Caco-2 (cell line): ENCODE measurements at regions not wholly inside any gene's neighbourhood (a gene's known extent, or its start where the extent isn't known, plus 50 kb on each side); places are given as distances from the start of the nearest gene placed in this dataset.
A peak's percentile ranks its signal among the peaks of the same experiment; 100 is the strongest.

ENCODE experiments used
- BruUV-seq: library from RNA; stranded (reverse); fragments of 400-500 nt; replicated peaks from 2 replicates; lab custom pipeline; 2021; lab: Mats Ljungman, UMichigan
- CTCF ChIA-PET: fragments of 300-600 bp; sonication (Branson Sonifier 250); formaldehyde crosslinking; loops from one replicate; lab custom pipeline; 2022; ENCODE audit warnings: antibody characterized with exemption; lab: Charles Lee
- POLR2A ChIA-PET: fragments of 300-600 bp; sonication (Branson Sonifier 250); formaldehyde crosslinking; loops from one replicate; lab custom pipeline; 2022; ENCODE audit warnings: antibody characterized with exemption; lab: Charles Lee
- DNase-seq, 2 experiments: peaks; one replicate each; pipeline versions ENCODE4 v3.0.0 to v3.0.0-alpha.2; 2020 to 2022
- H3K27me3 ChIP-seq: replicated peaks from 2 replicates; pipeline ENCODE4 v1.6.0; 2011; ENCODE audit warnings: low read length; ENCODE audit not compliant: control insufficient read depth, insufficient read depth
- H3K36me3 ChIP-seq: 2 replicates; pipeline ENCODE4 v1.5.1; 2011; ENCODE audit warnings: low read length; ENCODE audit not compliant: control insufficient read depth, insufficient read depth
- H3K4me1 ChIP-seq: fragments of 250-450 bp; sonication (Bioruptor Pico); 2 replicates; pipeline ENCODE4 v1.5.1; 2020; ENCODE audit warnings: mild to moderate bottlenecking
- H3K4me3 ChIP-seq: 2 replicates; pipeline ENCODE4 v1.5.1; 2011; ENCODE audit warnings: low read depth, mild to moderate bottlenecking, control low read depth, low read length
- H3K9me3 ChIP-seq: fragments of 250-450 bp; sonication (Bioruptor Pico); 2 replicates; pipeline ENCODE4 v1.5.1; 2020; ENCODE audit warnings: mild to moderate bottlenecking, moderate library complexity
- H3K27ac Mint-ChIP-seq: one replicate; pipeline ENCODE4 v1.8.0; 2022; ENCODE audit warnings: mixed read lengths; ENCODE audit not compliant: unreplicated experiment
- H3K27me3 Mint-ChIP-seq: one replicate; pipeline ENCODE4 v1.8.0; 2022; ENCODE audit warnings: mixed read lengths; ENCODE audit not compliant: insufficient read depth, unreplicated experiment
- H3K36me3 Mint-ChIP-seq: one replicate; pipeline ENCODE4 v1.8.0; 2022; ENCODE audit warnings: mild to moderate bottlenecking, mixed read lengths; ENCODE audit not compliant: insufficient read depth, unreplicated experiment
- H3K4me1 Mint-ChIP-seq: one replicate; pipeline ENCODE4 v1.8.0; 2022; ENCODE audit warnings: low read depth, mixed read lengths; ENCODE audit not compliant: unreplicated experiment
- H3K4me3 Mint-ChIP-seq: one replicate; pipeline ENCODE4 v1.8.0; 2022; ENCODE audit warnings: mild to moderate bottlenecking, moderate library complexity, mixed read lengths; ENCODE audit not compliant: unreplicated experiment
- H3K9me3 Mint-ChIP-seq: one replicate; pipeline ENCODE4 v1.8.0; 2022; ENCODE audit warnings: mixed read lengths; ENCODE audit not compliant: unreplicated experiment
- CTCF ChIP-seq, 2 experiments: fragments of 200-600 bp in 1 of 2; IDR thresholded peaks; 1 replicate in 1 of 2; 2 replicates in 1 of 2; pipeline versions ENCODE4 v1.5.1 to v1.8.0; 2011 to 2022; ENCODE audit warnings: antibody characterized with exemption in 1 of 2, control low read depth in 1 of 2, inconsistent platforms in 1 of 2, low read depth in 1 of 2, low read length in 1 of 2, mild to moderate bottlenecking in 1 of 2, moderate library complexity in 1 of 2; ENCODE audit not compliant: insufficient read depth in 1 of 2, severe bottlenecking in 1 of 2, unreplicated experiment in 1 of 2
- intact Hi-C: fragments of 100-400 bp; cut with micrococcal nuclease; formaldehyde crosslinking; loops from one replicate; pipeline ENCODE4 v1.10.0; 2022; ENCODE audit not compliant: unreplicated experiment

DNA sequence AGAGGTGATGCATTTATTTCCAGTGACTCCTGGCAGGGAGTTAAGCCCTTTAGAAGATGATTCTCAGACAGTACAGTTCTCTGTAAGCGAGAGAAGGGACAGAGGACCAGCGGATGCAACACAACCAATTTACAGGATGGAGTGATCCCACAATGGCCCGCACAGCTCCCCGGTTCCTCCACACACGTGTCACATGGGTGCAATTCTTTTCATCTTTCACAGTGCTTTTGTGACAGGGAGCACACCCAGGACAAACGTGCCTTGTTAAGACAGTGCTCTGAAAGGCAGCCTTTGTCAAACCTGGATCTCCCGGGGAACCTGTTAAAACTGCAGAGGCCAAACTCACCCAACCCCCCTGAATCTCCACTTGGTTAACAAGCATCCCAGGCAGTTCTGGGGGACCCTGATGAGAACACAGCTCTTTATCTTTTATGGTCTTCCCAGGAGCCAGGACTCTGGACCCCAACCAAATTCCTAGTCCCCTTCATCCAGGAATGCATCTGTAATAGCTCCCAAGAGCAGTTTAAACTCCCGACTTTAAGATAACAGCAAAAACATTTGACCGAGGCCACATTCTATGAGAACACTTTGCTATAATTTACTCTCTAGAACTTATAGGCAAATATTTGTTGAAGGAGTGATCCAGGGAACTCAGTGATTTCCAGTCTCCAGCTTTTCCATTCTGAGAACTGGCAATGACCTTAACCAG, 134.9 kb upstream of the CDH5 start:
- Mint-ChIP-seq H3K36me3 (no peaks in the 10 kb centered on the region), H3K27me3 (peaks cover 6% of the 10 kb centered on the region), H3K4me3 (no peak overlapping the region), H3K4me1 (peaks cover 16% of the 10 kb centered on the region), H3K9me3 (no peaks in the 10 kb centered on the region), H3K27ac (no peak overlapping the region)
- Histone ChIP-seq H3K27me3 (no peaks in the 10 kb centered on the region), H3K4me3 (no peak overlapping the region), H3K36me3 (no peaks in the 10 kb centered on the region), H3K4me1 (peaks cover 16% of the 10 kb centered on the region), H3K9me3 (no peaks in the 10 kb centered on the region)
- TF ChIP-seq CTCF (IDR thresholded peaks at IDR 0.05; ENCODE audit: insufficient read depth in 1 of 2, low read depth in 1 of 2, low read length in 1 of 2, severe bottlenecking in 1 of 2, unreplicated experiment in 1 of 2), result no peak
- DNase-seq, result peak; percentile 16 to 62
- CTCF ChIA-PET, result no interaction called here
- BruUV-seq, result no TSS peak
- intact Hi-C loops, result no loop called here
- POLR2A ChIA-PET, result interaction anchor here (1.5 kb wide), 1 partner anchor 79 kb away, joined by 3 read pairs; no protein-coding TSS in a partner anchor

DNA sequence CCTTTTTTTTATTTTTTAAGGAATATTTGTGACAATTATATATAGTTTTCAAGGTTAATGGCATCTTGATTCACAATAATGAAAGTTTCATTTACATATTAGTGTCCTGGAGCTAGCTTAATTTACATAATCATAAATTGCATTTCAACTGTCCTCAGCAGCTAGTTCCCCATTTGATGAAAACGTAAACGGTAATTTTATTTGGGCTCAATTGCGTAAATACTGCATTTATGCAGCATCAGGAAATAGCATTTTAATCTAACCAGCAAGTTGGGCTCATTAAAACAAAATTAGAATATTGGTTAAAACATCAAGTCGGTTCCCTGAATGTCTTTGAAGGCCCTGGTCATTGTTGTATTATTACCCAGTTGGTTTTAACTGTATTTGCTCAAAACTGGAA, 136.8 kb upstream of the CDH5 start:
- H3K27ac Mint-ChIP-seq, result no peak overlapping the region
- Histone ChIP-seq H3K4me1 (peaks cover 16% of the 10 kb centered on the region), H3K36me3 (no peaks in the 10 kb centered on the region), H3K9me3 (no peaks in the 10 kb centered on the region), H3K4me3 (no peak overlapping the region), H3K27me3 (no peaks in the 10 kb centered on the region)
- POLR2A ChIA-PET, result no interaction called here
- no peaks in the 10 kb centered on the region for H3K36me3 Mint-ChIP-seq
- DNase-seq, result no peak
- H3K27me3 Mint-ChIP-seq, result no peaks in the 10 kb centered on the region
- no peak overlapping the region for H3K4me3 Mint-ChIP-seq
- intact Hi-C loops, result no loop called here
- TF ChIP-seq CTCF (IDR thresholded peaks at IDR 0.05; ENCODE audit: insufficient read depth in 1 of 2, low read depth in 1 of 2, low read length in 1 of 2, severe bottlenecking in 1 of 2, unreplicated experiment in 1 of 2), result no peak
- CTCF ChIA-PET, result no interaction called here
- peaks cover 16% of the 10 kb centered on the region for H3K4me1 Mint-ChIP-seq
- no TSS peak for BruUV-seq
- no peaks in the 10 kb centered on the region for H3K9me3 Mint-ChIP-seq

DNA sequence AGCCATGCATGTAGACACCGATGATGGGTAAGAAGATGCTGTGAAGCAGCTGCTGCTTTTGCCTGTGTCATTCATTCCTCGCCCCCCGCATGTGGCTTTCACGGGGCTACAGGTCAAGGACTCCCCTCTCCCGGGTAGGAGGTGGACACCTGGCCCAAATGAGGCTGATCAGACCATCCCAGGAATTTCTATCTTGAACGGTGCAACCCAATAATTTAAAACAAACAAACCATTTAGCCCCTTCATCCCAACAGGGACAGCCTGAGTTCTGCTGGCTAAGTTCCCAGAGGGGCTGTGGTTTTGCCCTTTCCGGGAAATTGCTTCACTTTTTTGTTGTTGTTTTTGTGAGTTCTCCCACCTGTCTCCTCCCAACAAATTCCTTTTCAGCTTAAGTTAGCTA, 137.7 kb upstream of the CDH5 start:
- H3K4me3 ChIP-seq, result no peak overlapping the region
- TF ChIP-seq CTCF (IDR thresholded peaks at IDR 0.05; ENCODE audit: insufficient read depth in 1 of 2, low read depth in 1 of 2, low read length in 1 of 2, severe bottlenecking in 1 of 2, unreplicated experiment in 1 of 2), result no peak
- ChIA-PET POLR2A (no interaction called here), CTCF (no interaction called here)
- Mint-ChIP-seq H3K4me1 (peaks cover 16% of the 10 kb centered on the region), H3K9me3 (no peaks in the 10 kb centered on the region), H3K27me3 (no peaks in the 10 kb centered on the region), H3K36me3 (no peaks in the 10 kb centered on the region), H3K27ac (no peak overlapping the region), H3K4me3 (no peak overlapping the region)
- peaks cover 16% of the 10 kb centered on the region for H3K4me1 ChIP-seq
- H3K36me3 ChIP-seq, result no peaks in the 10 kb centered on the region
- DNase-seq, result peak in 1 of 2 experiments; percentile 27
- no peaks in the 10 kb centered on the region for H3K27me3 ChIP-seq
- intact Hi-C loops, result no loop called here
- H3K9me3 ChIP-seq, result no peaks in the 10 kb centered on the region
- no TSS peak for BruUV-seq
